IMR-90 (cell line): ENCODE measurements at regions not wholly inside any gene's neighbourhood (a gene's known extent, or its start where the extent isn't known, plus 50 kb on each side); places are given as distances from the start of the nearest gene placed in this dataset.

Experiments
- ATAC-seq: fragments of 200-7000 bp; cut with Tn5 transposase; 2 replicates; pipeline ENCODE4 v1.9.1; 2020; ENCODE audit warnings: low read depth, mild to moderate bottlenecking, moderate library complexity
- BruUV-seq: library from RNA; stranded (reverse); fragments of 400-500 nt; replicated peaks from 2 replicates; lab custom pipeline; 2021; lab: Mats Ljungman, UMichigan
- CTCF ChIA-PET: fragments of 300-600 bp; formaldehyde crosslinking; extraction: SDS; loops from one replicate; lab custom pipeline; 2021; ENCODE audit warnings: antibody characterized with exemption; lab: Yijun Ruan, JAX
- POLR2A ChIA-PET: fragments of 300-600 bp; sonication (Branson Sonifier 250); formaldehyde crosslinking; loops from one replicate; lab custom pipeline; 2022; ENCODE audit warnings: antibody characterized with exemption; ENCODE audit not compliant: unreplicated experiment; lab: Charles Lee
- DNase-seq: peaks from one replicate; pipeline ENCODE4 v3.0.0; 2013
- H2AFZ ChIP-seq: replicated peaks from 2 replicates; pipeline ENCODE3; 2013; ENCODE audit warnings: low read length, mild to moderate bottlenecking; ENCODE audit not compliant: poor library complexity
- H2AK5ac ChIP-seq: 2 replicates; pipeline ENCODE4 v1.6.1; 2013; ENCODE audit warnings: low read depth, low read length, inconsistent platforms
- H2AK9ac ChIP-seq: replicated peaks from 2 replicates; pipeline ENCODE3; 2013; ENCODE audit warnings: mild to moderate bottlenecking, low read depth, low read length, moderate library complexity; ENCODE audit not compliant: poor library complexity
- H2BK120ac ChIP-seq: 2 replicates; pipeline ENCODE4 v1.6.1; 2013; ENCODE audit warnings: low read depth, low read length, inconsistent platforms
- H2BK15ac ChIP-seq: 3 replicates; pipeline ENCODE4 v1.6.1; 2013; ENCODE audit warnings: low read depth, low read length, inconsistent platforms
- H2BK20ac ChIP-seq: 2 replicates; pipeline ENCODE4 v1.6.1; 2013; ENCODE audit warnings: low read depth, mild to moderate bottlenecking, inconsistent platforms, low read length, moderate library complexity
- H2BK5ac ChIP-seq: 2 replicates; pipeline ENCODE4 v1.6.1; 2013; ENCODE audit warnings: mild to moderate bottlenecking, low read depth, low read length, inconsistent platforms; ENCODE audit not compliant: poor library complexity, severe bottlenecking
- H3K14ac ChIP-seq: replicated peaks from 2 replicates; pipeline ENCODE4 v1.6.1; 2013; ENCODE audit warnings: low read depth, low read length, inconsistent platforms
- H3K18ac ChIP-seq: 2 replicates; pipeline ENCODE4 v1.6.1; 2013; ENCODE audit warnings: low read depth, low read length, control low read depth
- H3K23ac ChIP-seq: 2 replicates; pipeline ENCODE4 v1.6.1; 2013; ENCODE audit warnings: low read depth, low read length, inconsistent platforms
- H3K27ac ChIP-seq: 2 replicates; pipeline ENCODE4 v1.5.1; 2013; ENCODE audit warnings: mild to moderate bottlenecking, control low read depth, low read length; ENCODE audit not compliant: insufficient read depth
- H3K27me3 ChIP-seq: 2 replicates; pipeline ENCODE4 v1.6.1; 2013; ENCODE audit warnings: low read length; ENCODE audit not compliant: control insufficient read depth, insufficient read depth
- H3K36me3 ChIP-seq: 2 replicates; pipeline ENCODE4 v1.6.1; 2013; ENCODE audit warnings: low read length, mixed read lengths; ENCODE audit not compliant: control insufficient read depth, insufficient read depth
- H3K4ac ChIP-seq: 2 replicates; pipeline ENCODE4 v1.6.1; 2013; ENCODE audit warnings: low read depth, low read length, inconsistent platforms
- H3K4me1 ChIP-seq: 2 replicates; pipeline ENCODE4 v1.6.1; 2013; ENCODE audit warnings: low read length, mixed read lengths; ENCODE audit not compliant: control insufficient read depth, insufficient read depth
- H3K4me2 ChIP-seq: 2 replicates; pipeline ENCODE4 v1.6.1; 2013; ENCODE audit warnings: low read depth, mild to moderate bottlenecking, control low read depth, low read length, moderate library complexity
- H3K4me3 ChIP-seq: 2 replicates; pipeline ENCODE4 v1.5.1; 2013; ENCODE audit warnings: low read depth, mild to moderate bottlenecking, control low read depth, low read length, moderate library complexity; ENCODE audit not compliant: insufficient read depth
- H3K56ac ChIP-seq: 2 replicates; pipeline ENCODE4 v1.6.1; 2013; ENCODE audit warnings: low read length, inconsistent platforms; ENCODE audit not compliant: insufficient read depth; ENCODE audit errors: extremely low read depth
- H3K79me1 ChIP-seq, 2 experiments: 2 replicates each; pipeline ENCODE4 v1.6.1; 2013; ENCODE audit warnings: low read length in 2 of 2, inconsistent platforms in 1 of 2, low read depth in 1 of 2
- H3K9ac ChIP-seq: 2 replicates; pipeline ENCODE4 v1.6.1; 2013; ENCODE audit warnings: low read depth, low read length, control low read depth
- H3K9me1 ChIP-seq: 2 replicates; pipeline ENCODE4 v1.6.1; 2013; ENCODE audit warnings: low read length, inconsistent platforms; ENCODE audit not compliant: insufficient read depth
- H3K9me3 ChIP-seq: 2 replicates; pipeline ENCODE4 v1.6.1; 2013; ENCODE audit warnings: low read length; ENCODE audit not compliant: control insufficient read depth, insufficient read depth
- H4K20me1 ChIP-seq: 2 replicates; pipeline ENCODE4 v1.6.1; 2013; ENCODE audit warnings: low read length, inconsistent platforms; ENCODE audit not compliant: insufficient read depth
- H4K5ac ChIP-seq: 2 replicates; pipeline ENCODE4 v1.6.1; 2013; ENCODE audit warnings: mild to moderate bottlenecking, low read depth, low read length, control low read depth
- H4K8ac ChIP-seq, 2 experiments: 2 replicates each; pipeline ENCODE4 v1.6.1; 2013; ENCODE audit warnings: low read depth in 2 of 2, low read length in 2 of 2, control low read depth in 1 of 2, inconsistent platforms in 1 of 2
- H4K91ac ChIP-seq: 2 replicates; pipeline ENCODE4 v1.6.1; 2013; ENCODE audit warnings: low read depth, low read length, inconsistent platforms; ENCODE audit not compliant: insufficient read depth
- CTCF ChIP-seq: conservative IDR thresholded peaks from 2 replicates; pipeline ENCODE4 v1.5.1; 2012; ENCODE audit warnings: mild to moderate bottlenecking, low read depth, low read length, improper control_type of control experiment
- FOS ChIP-seq: fragments of 150-350 bp; IDR thresholded peaks from 2 replicates; pipeline ENCODE4 v1.6.1; 2016; ENCODE audit warnings: low read depth, low read length
- POLR2A ChIP-seq: IDR thresholded peaks from 2 replicates; pipeline ENCODE4 v1.6.1; 2012; ENCODE audit warnings: mild to moderate bottlenecking, low read depth, low read length
- RFX5 ChIP-seq: IDR thresholded peaks from 2 replicates; pipeline ENCODE4 v1.8.0; 2012; ENCODE audit warnings: low read depth, mild to moderate bottlenecking, low read length, moderate library complexity
- WGBS, 2 experiments: methylation state at CpG; one replicate each; pipeline versions ENCODE4 v1.1.5 to v1.1.7; 2013; ENCODE audit warnings: missing lambda C conversion rate in 2 of 2; ENCODE audit not compliant: insufficient read length in 1 of 2; ENCODE audit errors: extremely low coverage in 2 of 2; 5-methylcytosine and 5-hydroxymethylcytosine counted together
- dilution Hi-C: fragments of 300-500 bp; cut with HindIII; formaldehyde crosslinking; loops from one replicate; pipeline ENCODE4 v1.14.3; 2018; ENCODE audit warnings: low sequenced_read_pairs; ENCODE audit not compliant: unreplicated experiment
- in situ Hi-C: fragments of 300-500 bp; cut with MboI; formaldehyde crosslinking; loops from 3 replicates; pipeline ENCODE4 v1.14.3; 2019; ENCODE audit warnings: low sequenced_read_pairs, inconsistent platforms, mixed read lengths
- intact Hi-C: fragments of 100-400 bp; cut with micrococcal nuclease; formaldehyde crosslinking; loops from 2 replicates; pipeline ENCODE4 v1.10.0; 2022

DNA sequence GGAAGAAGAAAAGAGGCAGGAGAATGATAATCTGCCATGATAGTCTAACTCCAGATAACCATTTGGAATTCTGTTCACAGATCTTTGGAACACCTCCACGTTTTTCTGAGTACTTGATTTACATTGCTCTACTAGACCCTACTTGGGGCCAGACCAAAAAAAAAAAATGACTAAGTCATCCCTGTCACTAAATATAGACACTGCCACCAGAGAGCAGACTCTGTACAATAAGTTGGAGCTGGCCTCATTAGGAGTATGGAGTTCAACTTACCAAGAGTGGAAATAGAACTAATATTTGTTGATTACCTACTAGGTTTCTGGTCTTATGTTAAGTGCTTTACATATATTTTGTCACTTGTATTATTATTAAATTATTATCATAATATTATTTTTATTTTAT is 80.9 kb upstream of the ZNF800 start:
- ChIA-PET POLR2A (no interaction called here), CTCF (no interaction called here)
- ATAC-seq (no peak), DNase-seq (no peak)
- no peak overlapping the region for H3K9ac ChIP-seq
- no peak overlapping the region for H3K4me2 ChIP-seq
- no peaks in the 10 kb centered on the region for H3K27me3 ChIP-seq
- no peak overlapping the region for H3K23ac ChIP-seq
- no peak overlapping the region for H4K91ac ChIP-seq
- H2BK15ac ChIP-seq: no peak overlapping the region
- TF ChIP-seq FOS (no peak), CTCF (no peak), POLR2A (no peak), RFX5 (no peak)
- H3K4me3 ChIP-seq: no peak overlapping the region
- no peaks in the 10 kb centered on the region for H3K79me1 ChIP-seq
- H3K4me1 ChIP-seq: no peaks in the 10 kb centered on the region
- H2BK120ac ChIP-seq: no peak overlapping the region
- no peak overlapping the region for H3K18ac ChIP-seq
- no peak overlapping the region for H2BK5ac ChIP-seq
- no peaks in the 10 kb centered on the region for H4K20me1 ChIP-seq
- H2BK20ac ChIP-seq: no peak overlapping the region
- H2AFZ ChIP-seq: no peak overlapping the region
- H2AK9ac ChIP-seq: no peak overlapping the region
- no peak overlapping the region for H3K14ac ChIP-seq
- no peak overlapping the region for H3K56ac ChIP-seq
- no peak overlapping the region for H3K4ac ChIP-seq
- H4K5ac ChIP-seq: no peak overlapping the region
- in situ Hi-C loops (no loop called here), dilution Hi-C loops (no loop called here), intact Hi-C loops (no loop called here)
- no TSS peak for BruUV-seq
- H3K9me1 ChIP-seq: no peaks in the 10 kb centered on the region
- no peaks in the 10 kb centered on the region for H3K9me3 ChIP-seq
- no peak overlapping the region for H2AK5ac ChIP-seq
- H3K36me3 ChIP-seq: no peaks in the 10 kb centered on the region
- WGBS, 2 experiments: no CpG with 5 or more reads among the region's 1 CpG
- H3K27ac ChIP-seq: no peak overlapping the region
- H4K8ac ChIP-seq: no peak overlapping the region
